ENCODE measurements at regions not wholly inside any gene's neighbourhood (a gene's known extent, or its start where the extent isn't known, plus 50 kb on each side); places are given as distances from the start of the nearest gene placed in this dataset.
A peak's percentile ranks its signal among the peaks of the same experiment; 100 is the strongest.
"Not testable (repeated sequence)": the region's sequence is repeated elsewhere in the genome, so short reads cannot be mapped to it uniquely, and the experiment has no call there.

DNA sequence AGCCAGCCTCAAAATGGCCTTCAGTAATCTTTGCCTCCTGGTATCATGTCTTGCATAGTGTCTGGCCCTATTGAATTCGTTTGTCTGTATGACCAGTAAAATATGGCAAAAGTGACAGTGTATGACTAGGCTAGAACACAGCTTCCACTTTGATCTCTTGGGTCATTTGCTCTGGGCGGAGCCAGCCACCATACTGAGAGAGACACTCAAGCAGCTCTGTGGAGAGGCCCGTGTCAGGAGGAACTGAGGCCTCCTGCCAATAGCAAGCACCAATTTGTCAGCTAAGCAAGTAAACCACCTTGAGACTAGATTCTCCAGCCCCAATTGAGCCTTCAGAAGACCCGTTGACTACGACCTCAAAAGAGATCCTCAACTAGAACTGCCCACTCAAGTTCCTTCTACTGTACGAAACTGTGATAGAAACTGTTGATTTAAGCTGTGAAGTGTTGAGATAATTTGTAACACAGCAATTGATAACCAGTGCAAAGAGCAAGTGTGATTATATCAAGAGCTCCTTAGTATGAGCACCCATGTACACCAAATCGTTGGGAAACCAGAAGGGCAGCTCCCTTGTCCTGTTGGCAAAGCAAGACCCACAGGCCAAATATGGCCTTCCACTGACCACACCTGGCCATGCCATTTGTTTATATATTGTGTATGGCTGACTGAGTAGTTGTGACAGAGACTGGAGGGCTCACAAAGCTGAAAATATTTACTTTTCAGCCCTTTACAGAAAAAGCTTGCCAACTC lies 52.7 kb upstream of the SERBP1 start:
- DNase-seq = no peak

DNA sequence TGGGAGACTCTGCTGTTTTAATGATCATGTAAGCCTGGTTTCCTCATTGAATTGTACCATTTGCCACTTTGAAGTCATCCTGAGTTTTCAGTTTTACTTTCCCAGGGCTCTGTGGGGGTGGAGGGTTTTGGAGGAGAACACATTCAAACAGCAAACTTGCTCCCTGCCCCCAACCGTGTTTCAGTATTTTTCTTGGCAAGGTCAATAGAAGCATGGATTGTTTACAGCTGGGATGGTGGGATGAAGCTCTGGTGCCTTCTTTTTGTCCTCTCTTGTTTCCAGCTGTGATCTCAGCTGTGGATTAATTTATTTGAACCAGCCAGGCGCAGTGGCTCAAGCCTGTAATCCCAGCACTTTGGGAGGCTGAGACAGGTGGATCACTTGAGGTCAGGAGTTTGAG lies 54.3 kb upstream of the SERBP1 start:
- DNase-seq = no peak

DNA sequence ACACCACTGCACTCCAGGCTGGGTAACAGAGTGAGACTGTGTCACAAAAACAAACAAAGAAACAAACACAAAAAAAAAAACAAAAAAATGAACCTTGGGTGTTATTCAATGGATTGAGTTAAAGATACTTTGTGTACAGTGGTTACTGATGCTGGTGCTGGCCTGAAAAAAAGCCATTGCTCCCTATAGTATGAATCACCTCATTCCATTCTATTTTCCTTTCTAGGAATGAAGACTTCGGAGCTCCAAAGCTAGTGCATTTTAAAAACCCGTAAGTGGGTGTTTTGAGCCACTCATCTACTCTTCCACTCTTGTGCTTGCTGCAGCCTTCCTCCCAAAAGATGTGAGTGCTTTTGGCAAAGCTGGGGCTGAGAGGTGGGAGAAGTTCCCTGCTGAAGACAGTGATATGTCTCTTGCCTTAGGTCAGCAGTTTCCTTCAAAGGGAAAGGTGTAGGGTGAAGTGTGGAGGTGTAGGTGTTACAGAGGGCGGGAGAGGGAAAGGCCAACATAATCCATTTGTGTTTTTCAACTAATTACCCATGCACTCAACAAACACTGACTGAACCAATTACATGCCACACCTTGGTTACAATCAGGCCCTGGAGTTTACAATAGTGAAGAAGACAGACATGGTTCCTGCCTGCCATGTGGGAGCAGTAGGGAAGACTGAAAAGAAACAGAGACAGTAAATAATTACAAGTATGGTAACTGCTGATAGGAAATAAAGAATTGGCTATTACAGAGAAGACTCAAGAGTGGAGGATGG lies 55.0 kb upstream of the SERBP1 start:
- DNase-seq = no peak

DNA sequence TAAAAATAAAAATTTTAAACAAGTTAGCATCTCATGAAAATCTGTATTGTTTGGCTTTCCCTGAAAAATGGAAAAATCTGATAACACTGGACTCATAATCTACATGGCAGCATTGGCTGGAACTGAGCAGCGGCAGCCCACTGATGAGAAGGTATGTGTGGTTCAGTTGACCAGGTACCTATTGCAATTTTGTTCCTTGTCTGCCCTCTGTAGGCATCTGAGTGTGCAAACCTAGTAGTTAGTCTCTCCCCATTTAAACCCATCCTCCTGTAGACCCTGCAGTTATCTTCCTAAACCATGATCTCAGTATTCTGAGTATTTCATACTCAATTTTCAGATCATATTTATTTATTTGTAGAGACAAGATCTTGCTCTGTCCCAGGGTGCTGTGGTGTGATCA lies 59.4 kb upstream of the SERBP1 start:
- DNase-seq = no peak

DNA sequence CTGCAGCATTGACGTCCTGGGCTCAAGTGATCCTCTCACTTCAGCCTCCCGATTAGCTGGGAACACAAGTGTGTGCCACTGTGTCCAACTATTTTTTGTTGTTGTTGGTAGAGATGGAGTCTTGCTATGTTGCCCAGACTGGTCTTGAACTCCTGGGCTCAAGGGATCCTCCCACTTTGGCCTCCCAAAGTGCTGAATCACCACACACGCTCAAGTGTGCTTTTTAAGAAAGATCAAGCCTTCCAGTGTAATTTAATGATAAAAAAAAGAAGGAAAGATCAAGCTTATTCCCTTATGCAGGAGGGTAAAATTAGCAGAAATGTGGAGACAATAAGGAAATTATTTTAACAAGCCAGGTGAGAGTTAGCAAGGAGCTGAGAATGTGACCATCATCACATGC lies 61.1 kb upstream of the SERBP1 start:
- DNase-seq = no peak

DNA sequence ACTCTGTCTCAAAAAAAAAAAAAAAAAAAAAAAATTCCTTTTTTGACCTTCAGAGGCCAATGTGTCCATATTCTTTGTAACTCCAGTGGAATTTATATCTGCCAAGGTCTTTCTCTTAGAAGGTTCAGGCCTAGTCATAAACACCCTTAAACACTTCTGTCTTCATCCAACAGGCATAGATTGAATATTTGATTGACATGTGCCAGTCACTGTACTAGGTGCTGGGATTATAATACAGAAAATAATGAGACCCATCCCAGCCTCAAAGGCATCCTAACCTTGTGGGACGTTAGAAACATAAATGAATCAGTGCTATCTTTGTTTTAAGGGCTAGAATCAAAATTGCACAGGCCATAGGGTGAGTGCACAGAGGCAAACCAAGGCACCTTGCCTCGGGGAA lies 62.9 kb upstream of the SERBP1 start:
- no peak for DNase-seq

DNA sequence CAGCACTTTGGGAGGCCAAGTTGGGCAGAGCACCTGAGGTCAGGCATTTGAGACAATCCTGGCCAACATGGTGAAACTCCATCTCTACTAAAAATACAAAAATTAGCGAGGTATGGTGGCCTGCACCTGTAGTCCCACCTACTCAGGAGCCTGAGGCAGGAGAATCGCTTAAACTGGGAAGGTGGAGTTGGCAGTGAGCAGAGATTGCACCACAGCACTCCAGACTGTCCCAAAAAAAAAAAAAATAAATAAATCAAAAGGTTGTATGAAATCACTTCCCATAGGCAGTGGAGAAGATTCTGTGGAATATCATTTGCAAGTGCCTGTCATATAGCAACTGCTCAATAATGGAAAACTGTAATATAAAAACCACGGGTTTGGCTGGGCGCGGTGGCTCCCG lies 65.1 kb upstream of the SERBP1 start:
- no peak for DNase-seq

DNA sequence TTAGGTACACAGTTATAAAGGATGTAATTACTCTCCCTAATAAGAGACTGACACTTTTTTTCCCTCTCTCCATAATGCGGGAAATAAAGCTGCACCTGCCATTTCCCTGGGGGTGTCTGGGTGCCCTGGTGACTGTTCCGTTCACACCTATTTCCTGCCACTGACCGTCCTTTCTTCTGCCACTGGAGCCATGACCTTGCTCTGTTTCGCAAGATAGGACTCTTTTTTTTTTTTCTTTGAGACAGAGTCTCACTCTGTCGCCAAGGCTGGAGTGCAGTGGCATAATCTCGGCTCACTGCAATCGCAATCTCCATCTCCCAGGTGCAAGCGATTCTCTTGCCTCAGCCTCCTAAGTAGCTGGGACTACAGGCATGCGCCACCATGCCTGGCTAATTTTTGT lies 66.1 kb upstream of the SERBP1 start:
- no peak for DNase-seq

DNA sequence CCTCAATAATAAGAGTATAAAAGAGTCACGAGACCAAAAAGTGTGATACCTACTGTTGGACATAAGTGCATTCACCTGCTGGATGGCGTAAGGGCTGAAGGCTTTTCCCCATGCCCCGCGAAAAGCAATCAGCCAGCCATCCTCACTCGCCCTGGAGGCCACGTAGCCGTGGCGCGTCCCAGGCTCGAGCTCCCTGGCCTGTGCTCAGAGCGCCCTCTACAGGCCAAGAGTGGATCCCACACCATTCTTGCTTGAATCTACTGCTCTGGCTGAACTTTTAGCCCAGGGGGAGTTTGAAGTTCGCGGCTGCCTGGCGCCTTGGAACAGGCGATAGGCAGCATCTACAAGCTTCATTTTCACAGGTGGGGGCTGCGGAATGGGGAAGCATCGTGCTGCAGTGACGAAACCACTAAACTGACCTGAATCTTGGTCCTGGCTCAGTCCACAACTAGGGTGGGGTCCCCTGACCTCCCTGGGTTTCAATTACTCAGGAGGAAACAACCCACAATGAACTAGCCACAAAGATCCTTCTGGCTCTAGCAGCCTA lies 70.3 kb upstream of the SERBP1 start:
- peak; percentile 95 for DNase-seq

DNA sequence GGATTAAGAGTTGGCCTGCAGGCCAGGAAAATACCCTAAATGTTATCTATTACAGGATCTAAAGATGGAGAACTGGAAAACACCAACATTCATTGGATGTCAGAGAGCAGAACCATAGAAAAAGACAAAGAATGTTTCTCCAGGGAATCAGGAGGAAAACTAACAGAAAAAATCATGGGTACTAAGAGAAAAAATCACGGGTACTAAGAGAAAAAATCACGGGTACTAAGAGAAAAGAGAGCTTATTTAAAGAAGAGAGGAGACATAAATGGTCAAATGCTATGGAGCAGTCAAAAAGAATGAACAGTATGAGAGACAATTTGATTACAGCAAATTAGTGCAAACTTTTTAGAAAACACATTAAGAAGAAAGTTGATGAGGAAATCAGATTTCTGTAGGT lies 73.8 kb upstream of the SERBP1 start:
- DNase-seq = no peak

DNA sequence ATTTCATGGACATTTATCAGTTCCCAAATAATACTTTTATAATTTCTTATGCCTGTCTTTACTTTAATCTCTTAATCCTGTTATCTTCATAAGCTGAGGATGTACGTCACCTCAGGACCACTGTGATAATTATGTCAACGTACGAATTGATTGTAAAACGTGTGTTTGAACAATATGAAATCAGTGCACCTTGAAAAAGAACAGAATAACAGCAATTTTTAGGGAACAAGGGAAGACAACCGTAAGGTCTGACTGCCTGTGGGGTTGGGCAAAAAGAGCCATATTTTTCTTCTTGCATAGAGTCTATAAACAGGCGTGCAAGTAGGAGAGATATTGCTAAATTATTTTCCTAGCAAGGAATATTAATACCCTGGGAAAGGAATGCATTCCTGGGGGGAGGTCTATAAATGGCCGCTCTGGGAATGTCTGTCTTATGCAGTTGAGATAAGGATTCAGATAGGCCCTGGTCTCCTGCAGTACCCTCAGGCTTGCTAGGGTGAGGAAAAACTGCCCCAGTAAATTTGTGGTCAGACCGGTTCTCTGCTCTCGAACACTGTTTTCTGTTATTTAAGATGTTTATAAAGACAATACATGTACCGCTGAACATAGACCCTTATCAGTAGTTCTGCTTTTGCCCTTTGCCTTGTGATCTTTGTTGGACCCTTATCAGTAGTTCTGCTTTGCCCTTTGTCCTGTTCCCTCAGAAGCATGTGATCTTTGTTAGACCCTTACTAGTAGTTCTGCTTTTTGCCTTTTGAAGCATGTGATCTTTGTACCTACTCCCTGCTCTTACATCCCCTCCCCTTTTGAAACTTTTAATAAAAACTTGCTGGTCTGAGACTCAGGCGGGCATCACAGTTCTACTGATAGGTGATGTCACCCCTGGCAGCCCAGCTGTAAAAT lies 83.4 kb upstream of the SERBP1 start:
- not testable (repeated sequence) for DNase-seq

DNA sequence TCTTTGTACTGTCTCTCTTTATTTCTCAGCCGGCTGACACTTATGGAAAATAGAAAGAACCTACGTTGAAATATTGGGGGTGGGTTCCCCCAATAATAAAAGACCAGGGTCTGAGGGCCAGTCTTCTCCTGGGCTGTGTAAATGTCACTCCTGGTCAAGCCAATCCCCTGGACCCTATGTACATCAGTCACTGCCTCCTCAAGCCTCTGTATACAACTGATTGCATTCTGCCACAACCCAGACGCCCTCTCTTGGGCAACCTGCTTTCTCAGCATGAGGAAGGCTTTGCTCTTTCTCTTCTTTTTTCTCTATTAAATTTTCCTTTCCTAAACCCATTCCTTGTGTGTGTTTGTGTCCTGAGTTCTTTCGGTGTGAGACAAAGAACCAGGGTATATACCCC lies 84.1 kb upstream of the SERBP1 start:
- no peak for DNase-seq

DNA sequence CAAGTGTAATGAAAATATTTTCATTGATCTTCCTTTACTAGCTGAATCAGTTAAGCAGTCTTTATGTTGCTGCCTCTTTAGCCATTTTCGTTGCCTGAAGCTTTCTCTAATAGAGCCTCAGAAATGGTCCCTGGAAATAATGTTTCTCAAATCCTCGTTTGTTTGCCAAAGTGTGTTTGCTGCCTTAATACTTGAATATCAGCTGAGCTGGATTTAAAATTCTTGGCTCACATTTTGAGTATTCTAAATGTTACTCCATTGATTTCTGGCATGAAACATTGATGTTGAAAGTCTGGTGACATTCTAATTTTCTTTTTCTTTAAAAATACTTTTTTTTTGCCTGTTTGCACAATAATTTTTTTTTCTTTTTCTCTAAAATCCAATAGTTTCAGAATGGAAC lies 84.6 kb upstream of the SERBP1 start:
- no peak for DNase-seq

DNA sequence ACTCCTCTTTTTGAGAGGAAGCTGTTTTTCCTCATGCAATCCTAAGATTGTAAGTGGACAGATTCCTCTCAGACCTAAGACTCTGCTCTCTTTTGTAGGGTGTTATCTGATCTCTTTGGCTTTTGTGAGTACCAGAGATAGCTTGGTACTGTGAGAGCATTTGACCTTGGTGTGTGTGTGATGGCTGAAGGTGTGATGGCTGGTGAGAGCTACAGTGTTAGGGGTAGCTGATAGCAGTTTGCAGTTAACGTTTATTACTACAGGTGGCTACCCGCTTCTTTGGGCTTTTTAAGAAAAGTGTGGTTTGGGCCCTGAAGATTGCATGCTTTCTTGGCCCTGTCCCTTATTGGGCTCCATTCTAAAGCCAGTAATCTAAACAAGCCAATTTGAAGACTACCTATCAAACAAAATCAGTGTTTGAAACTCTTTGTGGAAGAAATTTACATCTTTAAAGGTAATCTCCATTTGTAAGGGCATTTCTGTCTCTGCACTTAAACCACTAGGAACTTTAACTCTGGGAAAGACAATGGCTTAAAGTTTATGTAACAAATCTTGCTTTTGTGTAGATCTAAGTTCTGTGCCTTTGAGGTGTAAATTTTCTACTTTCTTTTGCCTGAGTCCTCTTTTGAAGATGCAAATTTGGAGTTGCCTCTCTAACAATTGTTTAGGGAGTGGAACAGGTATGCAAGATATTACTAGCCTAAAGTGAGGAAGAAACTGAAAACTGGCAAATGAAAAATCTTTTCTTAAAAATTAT lies 85.3 kb upstream of the SERBP1 start:
- no peak for DNase-seq

DNA sequence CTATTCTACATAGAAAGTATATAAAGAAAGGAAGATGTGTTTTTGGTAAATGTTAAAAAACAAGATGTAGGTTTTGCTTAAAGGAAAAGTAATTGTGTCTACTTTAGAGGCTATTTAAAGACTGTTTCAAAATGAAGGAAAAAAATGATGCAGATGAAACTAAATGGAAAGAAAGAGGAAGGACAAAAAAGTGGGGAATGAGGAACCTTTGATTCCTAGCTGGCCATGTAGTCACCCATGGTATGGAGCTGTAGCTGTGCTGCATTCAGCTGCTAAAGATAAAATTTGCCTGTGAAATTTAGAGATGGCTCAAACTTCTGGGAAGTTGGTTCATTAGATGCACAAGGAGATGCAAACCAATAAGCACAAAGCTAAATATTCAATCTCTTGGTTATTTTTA lies 86.8 kb upstream of the SERBP1 start:
- no peak for DNase-seq

DNA sequence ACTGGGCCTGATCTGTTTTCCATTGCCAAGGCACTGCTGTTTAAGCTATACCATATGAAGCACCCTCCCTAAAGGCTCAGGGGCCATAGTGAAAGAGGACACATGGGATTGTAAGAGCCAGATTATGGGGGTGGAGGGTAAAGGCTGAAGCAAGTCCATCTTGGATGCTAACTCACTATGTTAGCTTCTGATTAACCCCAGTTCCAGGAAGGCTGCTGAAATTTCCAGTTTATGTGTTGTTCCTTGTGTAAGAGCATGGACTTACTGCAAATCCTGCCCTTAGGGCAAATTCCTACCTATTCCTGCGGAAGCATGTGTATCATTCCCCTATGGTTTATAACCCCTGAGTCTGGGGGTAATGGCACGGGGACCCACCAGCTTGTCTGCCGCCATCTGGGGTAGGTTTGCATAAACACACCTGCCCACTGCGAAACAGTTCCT lies 91.8 kb upstream of the SERBP1 start:
- DNase-seq = no peak

DNA sequence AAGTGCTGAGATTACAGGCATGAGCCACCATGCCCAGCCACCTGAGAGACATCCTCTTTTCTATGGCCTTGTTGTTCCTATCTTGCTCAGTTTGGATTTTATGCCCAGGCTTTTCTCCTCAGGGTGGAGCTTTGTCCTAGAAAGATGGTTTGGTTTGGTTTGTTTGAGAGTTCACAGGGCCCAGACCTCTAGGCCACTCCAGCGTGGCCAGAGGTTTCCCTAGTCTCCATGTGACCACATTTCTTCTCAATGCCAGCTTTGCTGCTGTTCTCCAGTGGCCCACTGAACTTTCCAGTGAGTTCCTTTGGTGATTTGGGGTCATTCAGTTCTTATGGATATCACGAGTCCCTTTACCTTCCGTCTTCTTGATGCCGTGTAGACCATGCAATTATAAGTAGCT lies 92.6 kb upstream of the SERBP1 start:
- no peak for DNase-seq

DNA sequence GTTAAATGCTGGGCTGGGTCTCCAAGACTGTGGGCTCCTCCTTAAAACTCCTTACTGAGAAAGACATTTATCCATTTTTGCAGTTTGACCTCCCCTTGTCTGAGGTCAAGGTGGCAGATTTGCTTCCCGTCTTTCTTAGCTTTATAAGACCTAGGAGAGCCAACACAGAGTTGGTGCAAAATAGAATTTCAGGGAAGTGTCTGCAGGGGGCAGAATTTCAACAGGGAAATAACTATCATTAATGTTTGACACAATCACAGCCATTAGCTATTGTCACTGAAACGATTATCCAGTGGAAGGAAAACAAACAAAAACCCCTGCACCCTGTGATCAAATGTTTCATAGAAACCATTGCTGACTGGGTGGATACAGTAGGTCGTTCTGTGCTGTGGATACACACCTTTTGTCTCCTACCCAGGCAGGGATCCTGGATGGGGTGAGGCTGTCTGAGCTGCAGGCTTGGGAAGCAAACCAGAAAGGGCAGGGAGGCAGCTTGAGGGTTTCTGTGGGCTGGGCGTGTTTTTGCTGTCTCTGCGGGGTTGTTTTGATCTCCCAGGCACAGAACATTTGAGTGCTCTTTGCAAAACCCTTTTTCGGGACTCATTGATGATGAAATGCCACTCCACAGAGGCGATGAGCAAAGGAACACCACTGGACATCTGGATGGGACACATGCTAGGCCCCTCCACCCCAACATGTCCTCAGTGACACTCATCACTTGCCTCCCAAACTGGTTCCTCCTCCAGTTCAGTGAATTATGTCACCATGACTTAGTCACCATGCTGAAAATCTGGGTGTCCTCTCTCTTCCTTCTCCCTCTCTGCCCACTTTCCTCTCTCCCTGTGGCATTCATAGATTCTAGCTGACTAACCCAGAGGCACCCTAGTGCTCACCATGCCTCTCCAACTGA lies 94.2 kb upstream of the SERBP1 start:
- DNase-seq = no peak

DNA sequence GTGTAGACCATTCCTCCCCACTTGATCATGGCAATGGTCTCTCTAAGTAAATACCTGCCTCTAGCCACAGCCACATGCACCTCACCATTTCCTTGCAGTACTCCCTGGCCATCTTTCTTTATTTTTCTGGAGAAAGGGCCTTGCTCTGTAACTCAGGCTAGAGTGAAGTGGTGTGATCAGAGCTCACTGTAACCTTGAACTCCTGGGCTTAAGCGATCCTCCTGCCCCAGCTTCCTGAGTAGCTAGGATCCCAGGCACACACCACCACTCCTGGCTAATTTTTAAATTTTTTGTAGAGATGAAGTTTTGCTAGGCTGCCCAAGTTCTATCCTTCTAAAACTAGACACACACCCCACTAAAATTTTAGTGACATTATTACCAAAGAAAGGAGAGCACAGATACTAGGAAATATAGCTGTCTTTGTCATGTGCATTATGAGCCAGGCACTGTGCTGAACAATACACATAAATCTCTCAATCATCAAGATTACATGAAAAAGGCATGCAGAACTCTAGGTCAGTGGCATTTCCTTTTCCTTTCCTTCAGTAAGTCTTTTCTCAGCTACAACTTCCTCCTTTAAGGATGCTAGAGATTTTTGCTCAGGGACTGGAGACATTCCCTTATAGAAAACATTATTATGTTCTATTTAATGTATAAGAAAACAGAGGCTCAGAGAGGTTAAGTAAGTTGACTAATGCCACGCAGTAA lies 95.0 kb upstream of the SERBP1 start:
- DNase-seq = no peak

DNA sequence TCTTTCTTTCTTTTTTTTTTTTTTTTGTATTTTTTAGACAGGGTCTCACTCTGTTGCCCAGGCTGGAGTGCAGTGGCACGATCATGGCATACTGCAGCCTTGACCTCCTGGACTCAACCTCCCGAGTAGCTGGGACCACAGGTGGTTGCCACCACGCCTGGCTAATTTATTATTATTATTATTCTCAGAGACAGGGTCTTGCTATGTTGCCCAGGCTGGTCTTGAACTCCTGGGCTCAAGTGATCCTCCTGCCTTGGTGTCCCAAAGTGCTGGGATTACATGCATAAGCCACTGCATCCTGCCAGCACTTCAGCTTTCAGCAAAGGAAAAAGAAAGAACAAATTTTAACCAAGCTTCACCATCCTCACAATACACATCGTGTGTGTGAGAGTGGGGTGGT lies 97.9 kb upstream of the SERBP1 start:
- no peak for DNase-seq

DNA sequence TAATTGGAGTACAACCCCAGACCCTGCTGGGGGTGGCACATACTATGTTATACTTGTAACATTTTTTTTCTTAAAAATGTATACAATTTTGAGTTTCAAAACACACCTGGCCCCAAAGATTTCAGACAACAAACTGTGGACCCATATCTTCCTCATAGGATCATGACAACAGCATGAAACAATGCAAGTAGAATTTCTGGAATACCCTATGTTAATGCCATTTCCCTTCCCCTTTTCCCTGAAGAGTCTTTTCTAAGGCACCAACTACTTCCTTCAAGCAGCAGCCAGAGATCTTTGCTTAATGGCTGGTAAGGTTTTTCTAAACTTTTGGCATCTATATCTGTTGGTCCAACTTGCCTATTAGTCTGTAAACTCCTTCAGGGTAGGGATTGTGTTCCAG lies 99.9 kb upstream of the SERBP1 start:
- DNase-seq = no peak
